HEK293 (cell line): ENCODE measurements at regions not wholly inside any gene's neighbourhood (a gene's known extent, or its start where the extent isn't known, plus 50 kb on each side); places are given as distances from the start of the nearest gene placed in this dataset.
A peak's percentile ranks its signal among the peaks of the same experiment; 100 is the strongest.

Experiments
- CTCF ChIA-PET: fragments of 350-600 bp; formaldehyde crosslinking; extraction: SDS; loops from one replicate; lab custom pipeline; 2021; ENCODE audit warnings: antibody characterized with exemption; lab: Yijun Ruan, JAX
- POLR2A ChIA-PET: fragments of 300-600 bp; formaldehyde crosslinking; extraction: SDS; loops from one replicate; lab custom pipeline; 2020; ENCODE audit warnings: antibody characterized with exemption, inconsistent platforms; lab: Yijun Ruan, JAX
- H3K27ac ChIP-seq: fragments of 200-500 bp; sonication (Bioruptor generic); 2 replicates; pipeline ENCODE4 v1.5.1; 2014; ENCODE audit warnings: low read depth, low read length, control low read depth, inconsistent platforms; ENCODE audit errors: extremely low read depth
- H3K36me3 ChIP-seq, 2 experiments: fragments of 200-500 bp in 1 of 2; sonication (Bioruptor generic) in 1 of 2; 1 replicate in 1 of 2; 2 replicates in 1 of 2; pipeline ENCODE4 v1.5.1; 2014 to 2017; ENCODE audit warnings: inconsistent platforms in 2 of 2, low read length in 2 of 2; ENCODE audit not compliant: control insufficient read depth in 2 of 2, insufficient read depth in 1 of 2
- H3K4me1 ChIP-seq: fragments of 200-500 bp; sonication (Bioruptor generic); 2 replicates; pipeline ENCODE4 v1.5.1; 2014; ENCODE audit warnings: mild to moderate bottlenecking, low read length, inconsistent platforms; ENCODE audit not compliant: control insufficient read depth, insufficient read depth
- H3K4me3 ChIP-seq: 2 replicates; pipeline ENCODE4 v1.5.1; 2011; ENCODE audit warnings: low read depth, mild to moderate bottlenecking, control low read depth, low read length, moderate library complexity
- H3K9me3 ChIP-seq: fragments of 200-500 bp; sonication (Bioruptor generic); 2 replicates; pipeline ENCODE4 v1.5.1; 2014; ENCODE audit warnings: low read depth, low read length, inconsistent platforms; ENCODE audit not compliant: control insufficient read depth, insufficient read depth
- GLIS2 ChIP-seq: fragments of 450-650 bp; formaldehyde crosslinking; IDR thresholded peaks from 2 replicates; pipeline ENCODE4 v1.5.1; 2016; ENCODE audit warnings: missing biosample characterization, missing genetic modification characterization
- KLF1 ChIP-seq: fragments of 450-650 bp; formaldehyde crosslinking; IDR thresholded peaks from 2 replicates; pipeline ENCODE4 v1.5.1; 2016; ENCODE audit warnings: missing biosample characterization, missing genetic modification characterization
- SCRT1 ChIP-seq: fragments of 450-650 bp; formaldehyde crosslinking; IDR thresholded peaks from 2 replicates; pipeline ENCODE4 v1.5.1; 2016; ENCODE audit warnings: missing biosample characterization, missing genetic modification characterization, borderline replicate concordance
- SP2 ChIP-seq: fragments of 450-650 bp; formaldehyde crosslinking; IDR thresholded peaks from 2 replicates; pipeline ENCODE4 v1.5.1; 2016; ENCODE audit warnings: missing biosample characterization, missing genetic modification characterization
- SP3 ChIP-seq: fragments of 450-650 bp; formaldehyde crosslinking; IDR thresholded peaks from 2 replicates; pipeline ENCODE4 v1.5.1; 2016; ENCODE audit warnings: missing biosample characterization, missing genetic modification characterization
- WT1 ChIP-seq: fragments of 450-650 bp; formaldehyde crosslinking; IDR thresholded peaks from 2 replicates; pipeline ENCODE4 v1.5.1; 2016; ENCODE audit warnings: missing biosample characterization, missing genetic modification characterization
- YY2 ChIP-seq: fragments of 450-650 bp; formaldehyde crosslinking; IDR thresholded peaks from 2 replicates; pipeline ENCODE4 v1.5.1; 2016; ENCODE audit warnings: missing biosample characterization, missing genetic modification characterization
- ZBTB48 ChIP-seq: fragments of 450-650 bp; formaldehyde crosslinking; IDR thresholded peaks from 2 replicates; pipeline ENCODE4 v1.5.1; 2016; ENCODE audit warnings: missing biosample characterization, missing genetic modification characterization
- ZBTB8A ChIP-seq: fragments of 450-650 bp; formaldehyde crosslinking; IDR thresholded peaks from 2 replicates; pipeline ENCODE4 v1.5.1; 2016; ENCODE audit warnings: missing biosample characterization, missing genetic modification characterization
- ZFHX2 ChIP-seq: fragments of 450-650 bp; formaldehyde crosslinking; conservative IDR thresholded peaks from 2 replicates; pipeline ENCODE4 v1.5.1; 2016; ENCODE audit warnings: missing biosample characterization, missing genetic modification characterization
- ZFP3 ChIP-seq: fragments of 450-650 bp; formaldehyde crosslinking; IDR thresholded peaks from 2 replicates; pipeline ENCODE4 v1.5.1; 2016; ENCODE audit warnings: low read depth, missing biosample characterization, missing genetic modification characterization
- ZNF266 ChIP-seq: fragments of 450-650 bp; formaldehyde crosslinking; IDR thresholded peaks from 2 replicates; pipeline ENCODE4 v1.5.1; 2016; ENCODE audit warnings: missing biosample characterization, missing genetic modification characterization, low read depth
- ZNF311 ChIP-seq: fragments of 450-650 bp; formaldehyde crosslinking; IDR thresholded peaks from 2 replicates; pipeline ENCODE4 v1.5.1; 2017; ENCODE audit warnings: missing biosample characterization, missing genetic modification characterization, borderline replicate concordance
- ZNF335 ChIP-seq: fragments of 450-650 bp; formaldehyde crosslinking; conservative IDR thresholded peaks from 2 replicates; pipeline ENCODE4 v1.5.1; 2016; ENCODE audit warnings: missing biosample characterization, missing genetic modification characterization
- ZNF341 ChIP-seq: fragments of 450-650 bp; formaldehyde crosslinking; IDR thresholded peaks from 2 replicates; pipeline ENCODE4; 2016; ENCODE audit warnings: low read depth, missing biosample characterization, missing genetic modification characterization
- ZNF416 ChIP-seq: fragments of 450-650 bp; formaldehyde crosslinking; IDR thresholded peaks from 2 replicates; pipeline ENCODE4 v1.5.1; 2016; ENCODE audit warnings: missing biosample characterization, missing genetic modification characterization
- ZNF555 ChIP-seq: fragments of 450-650 bp; formaldehyde crosslinking; conservative IDR thresholded peaks from 2 replicates; pipeline ENCODE4 v1.5.1; 2017; ENCODE audit warnings: missing biosample characterization, mild to moderate bottlenecking, missing genetic modification characterization, inconsistent platforms
- ZNF621 ChIP-seq: fragments of 450-650 bp; formaldehyde crosslinking; IDR thresholded peaks from 2 replicates; pipeline ENCODE4 v1.5.1; 2017; ENCODE audit warnings: missing biosample characterization, missing genetic modification characterization
- ZNF626 ChIP-seq: fragments of 450-650 bp; sonication (Bioruptor Pico); formaldehyde crosslinking; IDR thresholded peaks from 2 replicates; pipeline ENCODE4 v1.5.1; 2018; ENCODE audit warnings: missing biosample characterization, missing genetic modification characterization, inconsistent platforms
- ZNF707 ChIP-seq: fragments of 450-650 bp; formaldehyde crosslinking; IDR thresholded peaks from 2 replicates; pipeline ENCODE4 v1.5.1; 2016; ENCODE audit warnings: missing biosample characterization, missing genetic modification characterization
- ZNF791 ChIP-seq: fragments of 450-650 bp; formaldehyde crosslinking; IDR thresholded peaks from 2 replicates; pipeline ENCODE4 v1.5.1; 2016; ENCODE audit warnings: missing biosample characterization, missing genetic modification characterization
- TF ChIP-seq, protein P1 (sequence below): fragments of 450-650 bp; formaldehyde crosslinking; IDR thresholded peaks from 2 replicates; pipeline ENCODE4 v1.5.1; 2016; ENCODE audit warnings: missing biosample characterization, missing genetic modification characterization
- TF ChIP-seq, protein P2 (sequence below): fragments of 450-650 bp; formaldehyde crosslinking; IDR thresholded peaks from 2 replicates; pipeline ENCODE4 v1.5.1; 2016; ENCODE audit warnings: missing biosample characterization, missing genetic modification characterization, low read depth
- TF ChIP-seq, protein P3 (sequence below): fragments of 450-650 bp; formaldehyde crosslinking; IDR thresholded peaks from 2 replicates; pipeline ENCODE4 v1.5.1; 2016; ENCODE audit warnings: missing biosample characterization, missing genetic modification characterization, borderline replicate concordance
- TF ChIP-seq, protein P4 (sequence below): fragments of 450-650 bp; formaldehyde crosslinking; conservative IDR thresholded peaks from 2 replicates; pipeline ENCODE4 v1.5.1; 2016; ENCODE audit warnings: low read depth, missing biosample characterization, missing genetic modification characterization

DNA sequence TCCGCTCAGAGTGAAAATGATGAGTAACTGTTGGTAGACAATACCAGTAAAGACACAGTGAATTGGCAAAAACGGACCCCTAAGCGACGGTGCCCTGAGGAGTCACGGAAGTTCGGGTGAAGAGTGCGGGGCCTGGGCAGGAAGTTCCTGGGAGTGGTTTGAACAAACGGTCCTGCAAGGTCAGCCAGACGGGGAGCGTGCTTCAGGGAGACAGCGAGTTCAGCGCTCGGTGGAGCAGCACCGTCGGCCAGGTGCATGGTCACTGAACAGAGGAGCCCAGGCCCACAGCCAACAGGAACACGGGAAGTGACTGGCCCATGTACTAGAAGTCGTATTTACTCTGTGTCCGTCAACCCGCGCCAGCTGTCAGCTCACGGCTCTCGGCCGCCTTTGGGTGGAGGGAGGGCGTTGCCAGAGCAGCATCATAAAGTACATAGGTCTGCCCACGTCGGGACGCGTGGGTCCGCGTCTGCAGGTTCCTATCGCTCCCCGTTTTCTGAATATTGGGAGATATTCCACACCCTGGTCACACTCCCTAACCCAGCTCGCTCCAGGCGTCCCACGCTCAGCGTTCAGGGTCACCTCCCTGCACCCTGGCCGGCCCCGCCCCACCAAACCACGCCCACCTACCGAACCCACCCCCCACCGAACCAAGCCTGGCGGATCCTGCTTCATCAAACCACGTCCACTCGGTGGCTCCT lies 75.6 kb upstream of the UXS1 start (continued):
- no peak for TF ChIP-seq GLIS2 (tag by site-specific recombination)
- 0 out of 2 replicates have a peak, but pooled peaks have one; percentile 11 for TF ChIP-seq ZBTB48 (tag by site-specific recombination)
- no peak for TF ChIP-seq ZFP3 (tag by site-specific recombination)
- TF ChIP-seq SP3 (tag by site-specific recombination), result peak; percentile 75
- peak; percentile 44 for TF ChIP-seq SP2
- no peak; the same call in 1 of the 2 replicates for TF ChIP-seq ZFHX2 (tag by site-specific recombination)
- TF ChIP-seq ZNF266 (tag by site-specific recombination), result no peak
- no peak for TF ChIP-seq ZNF555
- no peak for TF ChIP-seq WT1 (tag by site-specific recombination)
- TF ChIP-seq KLF1 (tag by site-specific recombination), result no peak; the same call in none of the 2 replicates
- no peak for TF ChIP-seq SCRT1 (tag by site-specific recombination)
- TF ChIP-seq ZNF791 (tag by site-specific recombination), result no peak
- TF ChIP-seq YY2, result no peak
- TF ChIP-seq ZNF416 (tag by site-specific recombination), result no peak
- peak; percentile 81 for TF ChIP-seq ZNF341 (tag by site-specific recombination)
- TF ChIP-seq ZNF335 (tag by site-specific recombination), result peak; percentile 43
- TF ChIP-seq, protein P1, sequence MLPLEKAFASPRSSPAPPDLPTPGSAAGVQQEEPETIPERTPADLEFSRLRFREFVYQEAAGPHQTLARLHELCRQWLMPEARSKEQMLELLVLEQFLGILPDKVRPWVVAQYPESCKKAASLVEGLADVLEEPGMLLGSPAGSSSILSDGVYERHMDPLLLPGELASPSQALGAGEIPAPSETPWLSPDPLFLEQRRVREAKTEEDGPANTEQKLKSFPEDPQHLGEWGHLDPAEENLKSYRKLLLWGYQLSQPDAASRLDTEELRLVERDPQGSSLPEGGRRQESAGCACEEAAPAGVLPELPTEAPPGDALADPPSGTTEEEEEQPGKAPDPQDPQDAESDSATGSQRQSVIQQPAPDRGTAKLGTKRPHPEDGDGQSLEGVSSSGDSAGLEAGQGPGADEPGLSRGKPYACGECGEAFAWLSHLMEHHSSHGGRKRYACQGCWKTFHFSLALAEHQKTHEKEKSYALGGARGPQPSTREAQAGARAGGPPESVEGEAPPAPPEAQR (tag by site-specific recombination), result no peak

DNA sequence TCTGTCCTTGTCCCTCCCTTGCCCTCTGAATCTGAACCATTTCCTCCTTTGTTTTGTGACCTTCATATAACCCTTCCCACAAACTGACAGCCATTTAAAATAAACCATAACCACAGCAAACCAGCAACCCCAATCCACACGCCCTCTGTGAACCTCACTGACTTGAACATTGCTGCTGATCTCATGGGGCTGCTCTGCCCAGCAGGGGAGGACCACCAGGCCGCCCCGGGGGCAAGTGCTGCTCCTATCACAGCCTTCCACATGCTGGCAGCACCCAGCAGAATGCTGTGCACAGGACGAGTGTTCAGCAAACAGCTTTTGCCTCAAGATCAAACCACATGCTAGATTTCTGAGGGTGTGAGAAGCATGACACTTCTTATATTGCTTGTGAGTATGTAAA lies 73.9 kb upstream of the UXS1 start:
- ChIA-PET POLR2A (no interaction called here), CTCF (no interaction called here)
- Histone ChIP-seq H3K4me1 (no peaks in the 10 kb centered on the region), H3K4me3 (no peak overlapping the region), H3K9me3 (no peaks in the 10 kb centered on the region), H3K27ac (no peak overlapping the region), H3K36me3 (no peaks in the 10 kb centered on the region)
- TF ChIP-seq, protein P2, sequence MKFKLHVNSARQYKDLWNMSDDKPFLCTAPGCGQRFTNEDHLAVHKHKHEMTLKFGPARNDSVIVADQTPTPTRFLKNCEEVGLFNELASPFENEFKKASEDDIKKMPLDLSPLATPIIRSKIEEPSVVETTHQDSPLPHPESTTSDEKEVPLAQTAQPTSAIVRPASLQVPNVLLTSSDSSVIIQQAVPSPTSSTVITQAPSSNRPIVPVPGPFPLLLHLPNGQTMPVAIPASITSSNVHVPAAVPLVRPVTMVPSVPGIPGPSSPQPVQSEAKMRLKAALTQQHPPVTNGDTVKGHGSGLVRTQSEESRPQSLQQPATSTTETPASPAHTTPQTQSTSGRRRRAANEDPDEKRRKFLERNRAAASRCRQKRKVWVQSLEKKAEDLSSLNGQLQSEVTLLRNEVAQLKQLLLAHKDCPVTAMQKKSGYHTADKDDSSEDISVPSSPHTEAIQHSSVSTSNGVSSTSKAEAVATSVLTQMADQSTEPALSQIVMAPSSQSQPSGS (tag by site-specific recombination), result no peak
- TF ChIP-seq, protein P3, sequence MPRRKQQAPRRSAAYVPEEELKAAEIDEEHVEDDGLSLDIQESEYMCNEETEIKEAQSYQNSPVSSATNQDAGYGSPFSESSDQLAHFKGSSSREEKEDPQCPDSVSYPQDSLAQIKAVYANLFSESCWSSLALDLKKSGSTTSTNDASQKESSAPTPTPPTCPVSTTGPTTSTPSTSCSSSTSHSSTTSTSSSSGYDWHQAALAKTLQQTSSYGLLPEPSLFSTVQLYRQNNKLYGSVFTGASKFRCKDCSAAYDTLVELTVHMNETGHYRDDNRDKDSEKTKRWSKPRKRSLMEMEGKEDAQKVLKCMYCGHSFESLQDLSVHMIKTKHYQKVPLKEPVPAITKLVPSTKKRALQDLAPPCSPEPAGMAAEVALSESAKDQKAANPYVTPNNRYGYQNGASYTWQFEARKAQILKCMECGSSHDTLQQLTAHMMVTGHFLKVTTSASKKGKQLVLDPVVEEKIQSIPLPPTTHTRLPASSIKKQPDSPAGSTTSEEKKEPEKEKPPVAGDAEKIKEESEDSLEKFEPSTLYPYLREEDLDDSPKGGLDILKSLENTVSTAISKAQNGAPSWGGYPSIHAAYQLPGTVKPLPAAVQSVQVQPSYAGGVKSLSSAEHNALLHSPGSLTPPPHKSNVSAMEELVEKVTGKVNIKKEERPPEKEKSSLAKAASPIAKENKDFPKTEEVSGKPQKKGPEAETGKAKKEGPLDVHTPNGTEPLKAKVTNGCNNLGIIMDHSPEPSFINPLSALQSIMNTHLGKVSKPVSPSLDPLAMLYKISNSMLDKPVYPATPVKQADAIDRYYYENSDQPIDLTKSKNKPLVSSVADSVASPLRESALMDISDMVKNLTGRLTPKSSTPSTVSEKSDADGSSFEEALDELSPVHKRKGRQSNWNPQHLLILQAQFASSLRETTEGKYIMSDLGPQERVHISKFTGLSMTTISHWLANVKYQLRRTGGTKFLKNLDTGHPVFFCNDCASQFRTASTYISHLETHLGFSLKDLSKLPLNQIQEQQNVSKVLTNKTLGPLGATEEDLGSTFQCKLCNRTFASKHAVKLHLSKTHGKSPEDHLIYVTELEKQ (tag by site-specific recombination), result no peak
- TF ChIP-seq ZNF621 (no peak), ZNF707 (tag by site-specific recombination) (no peak), ZBTB8A (no peak), ZNF311 (no peak), ZNF626 (tag by site-specific recombination) (no peak)
- TF ChIP-seq, protein P4, sequence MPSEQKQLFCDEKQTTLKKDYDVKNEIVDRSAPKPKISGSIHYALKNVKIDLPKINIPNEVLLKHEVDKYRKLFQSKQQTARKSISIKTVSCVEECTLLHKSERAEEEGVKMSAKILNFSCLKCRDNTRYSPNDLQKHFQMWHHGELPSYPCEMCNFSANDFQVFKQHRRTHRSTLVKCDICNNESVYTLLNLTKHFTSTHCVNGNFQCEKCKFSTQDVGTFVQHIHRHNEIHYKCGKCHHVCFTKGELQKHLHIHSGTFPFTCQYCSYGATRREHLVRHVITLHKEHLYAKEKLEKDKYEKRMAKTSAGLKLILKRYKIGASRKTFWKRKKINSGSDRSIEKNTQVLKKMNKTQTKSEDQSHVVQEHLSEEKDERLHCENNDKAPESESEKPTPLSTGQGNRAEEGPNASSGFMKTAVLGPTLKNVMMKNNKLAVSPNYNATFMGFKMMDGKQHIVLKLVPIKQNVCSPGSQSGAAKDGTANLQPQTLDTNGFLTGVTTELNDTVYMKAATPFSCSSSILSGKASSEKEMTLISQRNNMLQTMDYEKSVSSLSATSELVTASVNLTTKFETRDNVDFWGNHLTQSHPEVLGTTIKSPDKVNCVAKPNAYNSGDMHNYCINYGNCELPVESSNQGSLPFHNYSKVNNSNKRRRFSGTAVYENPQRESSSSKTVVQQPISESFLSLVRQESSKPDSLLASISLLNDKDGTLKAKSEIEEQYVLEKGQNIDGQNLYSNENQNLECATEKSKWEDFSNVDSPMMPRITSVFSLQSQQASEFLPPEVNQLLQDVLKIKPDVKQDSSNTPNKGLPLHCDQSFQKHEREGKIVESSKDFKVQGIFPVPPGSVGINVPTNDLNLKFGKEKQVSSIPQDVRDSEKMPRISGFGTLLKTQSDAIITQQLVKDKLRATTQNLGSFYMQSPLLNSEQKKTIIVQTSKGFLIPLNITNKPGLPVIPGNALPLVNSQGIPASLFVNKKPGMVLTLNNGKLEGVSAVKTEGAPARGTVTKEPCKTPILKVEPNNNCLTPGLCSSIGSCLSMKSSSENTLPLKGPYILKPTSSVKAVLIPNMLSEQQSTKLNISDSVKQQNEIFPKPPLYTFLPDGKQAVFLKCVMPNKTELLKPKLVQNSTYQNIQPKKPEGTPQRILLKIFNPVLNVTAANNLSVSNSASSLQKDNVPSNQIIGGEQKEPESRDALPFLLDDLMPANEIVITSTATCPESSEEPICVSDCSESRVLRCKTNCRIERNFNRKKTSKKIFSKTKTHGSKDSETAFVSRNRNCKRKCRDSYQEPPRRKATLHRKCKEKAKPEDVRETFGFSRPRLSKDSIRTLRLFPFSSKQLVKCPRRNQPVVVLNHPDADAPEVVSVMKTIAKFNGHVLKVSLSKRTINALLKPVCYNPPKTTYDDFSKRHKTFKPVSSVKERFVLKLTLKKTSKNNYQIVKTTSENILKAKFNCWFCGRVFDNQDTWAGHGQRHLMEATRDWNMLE (tag by site-specific recombination), result no peak
